SHP77 treated with DMSO at 0.1 percent for 48 hours (cell line): ENCODE measurements at regions not wholly inside any gene's neighbourhood (a gene's known extent, or its start where the extent isn't known, plus 50 kb on each side); places are given as distances from the start of the nearest gene placed in this dataset.
A peak's percentile ranks its signal among the peaks of the same experiment; 100 is the strongest.
"Not testable (repeated sequence)": the region's sequence is repeated elsewhere in the genome, so short reads cannot be mapped to it uniquely, and the experiment has no call there.

ENCODE experiments used
- DNase-seq: peaks from one replicate; lab custom pipeline; 2025; lab: John Stamatoyannopoulos, UW

- no peak for DNase-seq
Observed at GRCh38 chrX:52261125-52261462, 76.4 kb downstream of the MAGED4 start.

DNA sequence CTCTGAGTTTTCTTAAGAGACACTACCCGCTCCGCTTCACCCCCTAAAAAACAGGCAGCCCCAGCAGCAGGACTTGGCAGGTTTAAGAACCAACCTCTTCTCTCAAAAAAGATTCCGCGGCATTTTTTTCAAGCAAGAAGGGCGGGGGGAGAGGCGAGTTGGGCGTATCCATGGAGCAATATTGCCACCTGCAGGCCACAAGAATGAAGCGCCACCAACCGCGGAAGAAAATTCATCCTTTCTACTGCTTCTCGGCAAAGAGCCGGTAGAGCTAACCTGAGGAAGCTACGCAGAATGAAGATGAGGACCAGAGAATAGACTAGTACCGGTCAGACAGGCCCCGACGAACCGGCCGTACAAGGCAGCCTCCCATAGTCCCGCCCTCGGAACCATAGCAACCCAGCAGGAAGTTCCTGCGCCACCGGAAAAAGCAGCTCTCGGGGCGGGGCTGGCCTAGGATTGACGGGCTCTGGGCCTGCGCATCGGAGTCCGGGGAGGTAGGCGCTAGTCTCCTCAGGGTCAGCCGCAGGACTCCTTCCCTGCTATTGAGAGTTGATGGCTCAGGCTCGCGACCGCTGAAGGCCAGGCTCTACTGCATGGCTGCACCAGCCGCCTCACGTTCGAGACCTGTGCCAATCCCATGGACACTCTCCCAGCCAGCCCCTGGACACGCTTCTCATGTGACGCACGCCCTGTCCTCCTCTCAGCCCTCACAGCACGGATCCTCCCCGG is 76.9 kb downstream of the MAGED4 start:
- DNase-seq, result peak; percentile 59

DNA sequence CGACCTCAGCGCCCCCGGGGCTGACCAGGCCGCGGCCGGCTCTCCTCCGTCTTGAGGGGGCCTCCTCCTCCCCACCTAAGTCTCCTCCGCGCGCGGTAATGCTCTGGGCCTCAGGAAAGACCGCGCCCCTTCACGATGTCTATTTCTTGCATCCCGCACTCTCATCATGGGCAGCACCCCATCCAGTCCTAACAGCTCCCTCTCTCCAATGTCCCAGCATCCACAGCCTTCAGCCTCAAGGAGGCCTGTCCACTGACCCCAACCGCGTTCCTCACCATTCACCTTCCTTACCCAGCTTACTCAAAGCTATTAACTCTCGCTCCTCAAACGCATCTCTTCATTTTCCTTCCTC is 77.5 kb downstream of the MAGED4 start:
- no peak for DNase-seq

GRCh38 chrX:52263417-52263816 is 78.7 kb downstream of the MAGED4 start:
- DNase-seq, result no peak

GRCh38 chrX:52265713-52266112 is 81.0 kb downstream of the MAGED4 start:
- no peak for DNase-seq

GRCh38 chrX:52268502-52268901 is 83.8 kb downstream of the MAGED4 start:
- DNase-seq, result not testable (repeated sequence)

- DNase-seq, result no peak
Observed at GRCh38 chrX:52270453-52271116, 85.9 kb downstream of the MAGED4 start.

DNA sequence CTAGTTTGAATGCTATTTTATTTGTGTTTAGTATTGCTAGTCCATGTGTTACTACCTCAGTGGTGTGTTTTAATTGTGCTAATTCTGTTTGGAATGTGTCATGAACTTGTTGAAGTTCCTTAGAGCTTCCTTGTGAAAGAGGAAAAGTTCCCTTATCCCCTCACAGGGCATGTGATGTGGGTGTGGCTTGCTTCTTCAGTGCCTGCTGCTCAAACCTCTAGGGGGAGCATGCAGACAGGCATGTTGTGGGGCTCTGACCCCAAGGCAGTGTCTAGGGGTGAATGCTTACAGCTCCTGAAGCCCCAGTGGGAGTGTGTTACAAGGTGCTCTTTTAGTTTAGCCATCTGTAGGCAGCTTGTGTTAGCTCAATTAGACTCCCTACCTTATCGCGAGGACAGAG is 86.5 kb downstream of the MAGED4 start:
- no peak for DNase-seq

DNA sequence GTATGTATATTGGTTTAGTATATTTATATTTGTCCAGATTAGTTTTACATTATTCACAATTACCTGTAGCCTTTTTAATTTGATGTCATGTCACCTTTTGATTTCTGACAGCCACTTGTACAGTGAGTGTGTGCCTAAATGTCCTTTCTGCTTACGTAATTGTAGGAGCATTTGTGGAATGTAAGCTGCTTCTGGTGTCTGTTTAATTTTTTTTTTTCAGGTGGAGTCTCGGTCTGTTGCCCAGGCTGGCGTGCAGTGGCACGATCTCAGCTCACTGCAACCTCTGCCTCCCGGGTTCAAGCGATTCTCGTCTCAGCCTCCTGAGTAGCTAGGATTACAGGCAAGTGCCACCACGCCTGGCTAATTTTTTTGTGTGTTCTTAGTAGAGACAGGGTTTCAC is 91.2 kb upstream of the XAGE2 start:
- no peak for DNase-seq

GRCh38 chrX:52280812-52281211 is 88.0 kb upstream of the XAGE2 start:
- DNase-seq, result no peak

GRCh38 chrX:52284865-52285264 is 84.0 kb upstream of the XAGE2 start:
- no peak for DNase-seq

- DNase-seq, result not testable (repeated sequence)
Observed at GRCh38 chrX:52298968-52299367, 69.9 kb upstream of the XAGE2 start.

GRCh38 chrX:52308532-52308931 is 60.3 kb upstream of the XAGE2 start:
- not testable (repeated sequence) for DNase-seq
